ENCODE measurements at regions not wholly inside any gene's neighbourhood (a gene's known extent, or its start where the extent isn't known, plus 50 kb on each side); places are given as distances from the start of the nearest gene placed in this dataset.

GRCh38 chr5:105877592-105877991 lies 1793.1 kb downstream of the EFNA5 start:
- H3K9me1 ChIP-seq (ENCODE audit: control insufficient read depth, extremely low read depth, insufficient read depth, low read length), result no peaks in the 10 kb centered on the region
- no peaks in the 10 kb centered on the region for H3K4me1 ChIP-seq (ENCODE audit: control insufficient read depth, extremely low read depth, insufficient read depth, low read length)
- H3K27me3 ChIP-seq (ENCODE audit: control insufficient read depth, extremely low read depth, insufficient read depth, low read length), result no peaks in the 10 kb centered on the region
- dilution Hi-C loops (cut with MboI; ENCODE audit: extremely low pct_ligation_motif_present, low sequenced_read_pairs), result no loop called here
- no peaks in the 10 kb centered on the region for H3K79me2 ChIP-seq (ENCODE audit: control insufficient read depth, insufficient read depth, low read length)
- H3K9ac ChIP-seq (ENCODE audit: control insufficient read depth, extremely low read depth, insufficient read depth, low read length), result no peak overlapping the region
- no peaks in the 10 kb centered on the region for H3K36me3 ChIP-seq (ENCODE audit: control insufficient read depth in 2 of 2, extremely low read depth in 1 of 2, insufficient read depth in 2 of 2, low read length in 2 of 2)
- H4K20me1 ChIP-seq (ENCODE audit: control insufficient read depth, extremely low read depth, insufficient read depth, low read length), result no peaks in the 10 kb centered on the region
- DNase-seq (ENCODE audit: low read depth, low spot score) (no peak), FAIRE-seq (no peak)
- no peak overlapping the region for H3K4me2 ChIP-seq (ENCODE audit: control insufficient read depth, extremely low read depth, insufficient read depth, low read depth, low read length)
- H3K4me3 ChIP-seq (ENCODE audit: control insufficient read depth in 2 of 3, extremely low read depth in 1 of 3, insufficient read depth in 2 of 3, low read depth in 1 of 3, low read length in 3 of 3), result no peak overlapping the region
- no peak overlapping the region for H3K27ac ChIP-seq (ENCODE audit: control insufficient read depth, insufficient read depth, low read length)
- TF ChIP-seq EZH2 (IDR thresholded peaks at IDR 0.05; ENCODE audit: low read length), result no peak
- TF ChIP-seq CTCF (optimal IDR thresholded peaks at IDR 0.05 in 1 of 3, IDR thresholded peaks at IDR 0.05 in 1 of 3, conservative IDR thresholded peaks at IDR 0.05 in 1 of 3; ENCODE audit: extremely low read depth in 1 of 3, insufficient read depth in 2 of 3, low read length in 3 of 3), result no peak
- no peak overlapping the region for H2AFZ ChIP-seq (ENCODE audit: control insufficient read depth, low read length)
- no peaks in the 10 kb centered on the region for H3K9me3 ChIP-seq (ENCODE audit: control insufficient read depth, low read depth, low read length)

- no peak for FAIRE-seq
- Histone ChIP-seq H3K4me2 (ENCODE audit: control insufficient read depth, extremely low read depth, insufficient read depth, low read depth, low read length) (no peak overlapping the region), H3K9me3 (ENCODE audit: control insufficient read depth, low read depth, low read length) (no peaks in the 10 kb centered on the region), H2AFZ (ENCODE audit: control insufficient read depth, low read length) (no peak overlapping the region), H4K20me1 (ENCODE audit: control insufficient read depth, extremely low read depth, insufficient read depth, low read length) (no peaks in the 10 kb centered on the region), H3K27me3 (ENCODE audit: control insufficient read depth, extremely low read depth, insufficient read depth, low read length) (no peaks in the 10 kb centered on the region), H3K4me3 (ENCODE audit: control insufficient read depth in 2 of 3, extremely low read depth in 1 of 3, insufficient read depth in 2 of 3, low read depth in 1 of 3, low read length in 3 of 3) (no peak overlapping the region), H3K4me1 (ENCODE audit: control insufficient read depth, extremely low read depth, insufficient read depth, low read length) (no peaks in the 10 kb centered on the region), H3K36me3 (ENCODE audit: control insufficient read depth in 2 of 2, extremely low read depth in 1 of 2, insufficient read depth in 2 of 2, low read length in 2 of 2) (no peaks in the 10 kb centered on the region), H3K27ac (ENCODE audit: control insufficient read depth, insufficient read depth, low read length) (no peak overlapping the region), H3K9ac (ENCODE audit: control insufficient read depth, extremely low read depth, insufficient read depth, low read length) (no peak overlapping the region), H3K9me1 (ENCODE audit: control insufficient read depth, extremely low read depth, insufficient read depth, low read length) (no peaks in the 10 kb centered on the region), H3K79me2 (ENCODE audit: control insufficient read depth, insufficient read depth, low read length) (no peaks in the 10 kb centered on the region)
- DNase-seq (ENCODE audit: low read depth, low spot score), result no peak
- TF ChIP-seq CTCF (optimal IDR thresholded peaks at IDR 0.05 in 1 of 3, IDR thresholded peaks at IDR 0.05 in 1 of 3, conservative IDR thresholded peaks at IDR 0.05 in 1 of 3; ENCODE audit: extremely low read depth in 1 of 3, insufficient read depth in 2 of 3, low read length in 3 of 3), result no peak
- TF ChIP-seq EZH2 (IDR thresholded peaks at IDR 0.05; ENCODE audit: low read length), result no peak
- dilution Hi-C loops (cut with MboI; ENCODE audit: extremely low pct_ligation_motif_present, low sequenced_read_pairs), result no loop called here
These were observed 1796.4 kb downstream of the EFNA5 start for GRCh38 chr5:105874316-105874715.
